NCI-H1105 treated with DMSO at 0.1 percent for 48 hours (cell line): ENCODE measurements at regions not wholly inside any gene's neighbourhood (a gene's known extent, or its start where the extent isn't known, plus 50 kb on each side); places are given as distances from the start of the nearest gene placed in this dataset.

Source experiments
- DNase-seq: peaks from one replicate; lab custom pipeline; 2025; lab: John Stamatoyannopoulos, UW

DNA sequence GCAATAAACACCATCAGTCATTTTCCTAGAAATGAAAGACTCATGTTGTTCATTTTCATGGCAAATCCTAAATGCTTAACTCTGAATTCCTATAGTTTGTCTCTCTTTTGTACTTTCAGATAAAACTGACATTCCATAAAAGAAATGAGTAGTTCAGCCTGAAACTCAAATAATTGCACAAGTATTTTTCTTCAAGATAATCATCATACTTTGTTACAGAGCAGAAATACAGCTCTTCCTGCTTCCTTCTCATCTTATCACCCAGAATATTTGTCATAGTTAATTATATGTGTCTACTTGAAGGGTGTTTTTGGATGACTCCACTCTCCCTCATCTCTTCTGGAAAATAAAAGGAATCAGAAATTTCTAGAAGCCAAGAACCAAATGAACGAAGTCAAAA lies 141.1 kb downstream of the HNMT start:
- no peak for DNase-seq

DNA sequence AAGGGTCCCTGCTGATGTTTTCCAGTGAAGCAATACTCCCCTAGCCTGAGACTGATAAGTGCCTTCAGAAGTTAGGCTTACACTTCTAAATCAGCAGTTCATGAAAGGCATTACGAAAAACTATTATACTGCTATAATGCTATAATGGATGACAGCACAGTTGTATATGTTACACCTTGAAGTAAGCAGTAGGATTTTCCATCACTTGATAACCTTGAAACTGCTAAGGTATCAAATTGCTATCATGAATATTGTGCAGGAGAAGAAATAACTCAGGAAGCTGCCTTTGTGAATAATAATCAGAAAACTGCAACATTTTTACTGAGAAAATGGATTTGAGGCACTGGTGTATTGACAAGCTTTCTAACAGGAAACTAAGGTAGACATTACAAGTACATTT lies 142.3 kb downstream of the HNMT start:
- no peak for DNase-seq

DNA sequence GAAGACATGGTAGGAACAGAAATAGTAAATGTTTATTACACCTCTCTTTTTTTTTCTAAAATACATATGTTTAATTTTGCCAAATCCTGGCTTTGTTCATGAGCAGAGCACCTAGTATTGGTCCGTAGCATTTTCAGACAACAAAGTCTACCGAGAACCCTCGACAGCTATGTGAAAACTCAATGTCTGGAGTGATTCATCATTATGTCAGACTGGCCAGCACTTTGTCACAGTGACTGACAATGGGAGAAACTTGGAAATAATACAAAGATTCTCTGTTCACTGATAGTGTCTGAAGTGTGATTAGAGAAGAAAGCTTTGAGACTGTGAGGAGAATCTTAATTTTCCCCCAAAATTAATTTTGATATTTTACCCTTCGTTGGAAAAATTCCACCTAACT lies 143.0 kb downstream of the HNMT start:
- no peak for DNase-seq

DNA sequence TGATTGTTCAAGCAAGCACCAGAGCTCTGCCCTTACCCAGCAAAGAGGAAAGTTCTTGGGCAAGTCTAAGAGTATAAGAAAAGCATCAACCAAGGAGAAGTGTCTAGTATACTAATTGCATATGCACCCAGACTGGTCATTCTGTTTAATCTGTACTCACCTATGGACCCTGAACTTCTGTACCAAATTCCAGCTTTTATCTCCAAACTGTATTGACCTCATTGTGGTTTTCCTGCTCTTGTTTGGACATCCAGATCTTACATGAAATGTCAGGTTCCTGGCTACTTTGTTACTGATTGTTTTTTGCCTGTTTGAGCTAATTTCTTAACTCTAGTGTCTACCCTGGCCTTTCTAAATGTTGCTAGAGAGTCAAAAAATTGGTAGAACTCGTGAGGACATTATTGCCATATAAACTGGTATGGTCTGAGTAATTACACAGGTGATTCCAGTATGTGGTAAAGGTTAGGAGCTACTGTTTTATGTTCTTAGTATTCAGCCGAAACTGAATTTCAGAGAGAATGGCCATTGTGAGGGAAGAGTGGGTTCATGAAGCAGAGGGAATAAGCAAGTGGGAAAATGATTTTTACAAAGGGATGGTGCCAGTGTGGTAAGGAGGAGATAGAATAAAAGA lies 146.3 kb downstream of the HNMT start:
- DNase-seq = no peak

DNA sequence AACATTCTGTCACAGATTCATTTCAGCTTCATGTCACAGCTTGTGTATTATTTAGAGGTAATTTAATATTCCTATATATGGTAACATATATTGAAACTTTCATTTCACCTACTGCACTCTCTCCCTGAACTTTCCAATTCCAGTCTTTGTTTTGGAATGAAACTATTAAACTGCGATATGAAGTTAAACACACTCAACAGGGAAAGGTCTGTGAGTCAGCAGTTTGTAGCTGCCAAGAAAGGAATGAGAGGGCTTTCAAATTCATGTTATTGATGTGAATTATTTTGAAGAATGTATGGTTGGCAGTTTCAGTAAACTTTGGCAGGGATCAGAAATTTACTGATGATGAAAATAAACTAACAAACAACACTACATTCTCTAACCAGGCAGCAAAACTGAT lies 148.3 kb downstream of the HNMT start:
- DNase-seq = no peak

DNA sequence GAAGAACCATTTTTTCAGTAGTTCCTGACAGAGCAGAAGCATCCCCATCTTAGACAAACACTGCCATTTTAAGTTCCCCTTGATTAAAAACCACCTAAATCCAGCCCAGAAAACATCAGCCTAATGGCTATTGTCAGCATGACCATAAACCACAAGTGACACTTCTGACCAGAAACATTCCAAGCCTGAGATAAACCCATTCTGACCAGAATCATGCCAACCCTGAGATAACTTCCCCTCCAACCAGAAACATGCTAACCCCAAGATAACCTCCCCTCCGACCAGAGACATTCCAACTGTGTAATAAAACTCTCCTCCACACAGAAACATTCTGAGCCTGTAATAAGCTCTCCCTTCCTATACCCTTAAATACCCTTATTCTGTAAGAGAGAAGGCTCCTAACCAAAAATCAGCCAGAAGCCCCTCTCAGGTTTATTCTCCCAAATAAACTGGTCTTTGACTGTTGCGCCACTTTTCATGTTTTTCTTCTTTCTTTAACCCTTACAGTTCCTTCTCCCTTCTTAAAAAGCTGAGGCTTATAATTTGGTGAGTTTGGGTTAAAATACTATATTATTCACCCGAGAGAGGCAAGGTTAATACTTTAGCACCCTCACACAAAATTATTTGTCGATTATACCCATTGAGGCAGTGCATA lies 149.7 kb downstream of the HNMT start:
- no peak for DNase-seq

DNA sequence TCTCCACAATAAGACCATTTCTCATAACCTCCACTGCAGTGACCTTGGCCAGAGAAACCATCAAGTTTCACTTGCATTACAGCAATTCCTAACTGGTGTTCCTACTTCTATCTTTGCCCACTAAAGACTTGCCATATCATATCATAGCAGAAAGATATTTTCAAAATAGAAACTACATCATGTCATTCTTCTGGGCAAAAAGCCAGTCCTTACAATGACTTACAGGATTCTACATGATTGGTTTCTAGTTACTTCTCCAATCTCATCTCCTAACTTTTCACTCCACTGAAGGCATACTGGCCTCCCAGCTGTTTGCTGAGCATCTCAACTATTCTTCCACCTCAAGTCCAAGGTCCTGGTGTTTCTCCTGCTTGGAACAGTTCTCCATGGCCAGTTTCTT lies 151.4 kb downstream of the HNMT start:
- DNase-seq = no peak

DNA sequence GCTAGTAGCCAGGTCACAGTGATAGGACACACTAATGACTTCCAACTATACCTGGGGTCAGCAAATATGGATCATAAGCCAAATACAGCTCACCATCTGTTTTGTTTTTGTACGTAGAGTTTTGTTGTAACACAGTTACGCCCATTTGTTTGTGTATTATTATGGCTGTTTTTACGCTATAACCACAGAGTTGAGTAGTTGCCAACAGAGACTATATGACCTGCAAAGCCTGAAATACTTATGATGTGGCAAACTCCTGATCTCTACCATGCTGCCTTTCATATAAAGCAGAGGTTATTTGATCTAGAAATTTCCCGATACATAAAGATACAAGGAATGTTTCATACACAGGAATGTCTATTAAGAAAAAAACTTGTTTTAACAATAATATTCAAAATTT lies 152.2 kb downstream of the HNMT start:
- DNase-seq = no peak

DNA sequence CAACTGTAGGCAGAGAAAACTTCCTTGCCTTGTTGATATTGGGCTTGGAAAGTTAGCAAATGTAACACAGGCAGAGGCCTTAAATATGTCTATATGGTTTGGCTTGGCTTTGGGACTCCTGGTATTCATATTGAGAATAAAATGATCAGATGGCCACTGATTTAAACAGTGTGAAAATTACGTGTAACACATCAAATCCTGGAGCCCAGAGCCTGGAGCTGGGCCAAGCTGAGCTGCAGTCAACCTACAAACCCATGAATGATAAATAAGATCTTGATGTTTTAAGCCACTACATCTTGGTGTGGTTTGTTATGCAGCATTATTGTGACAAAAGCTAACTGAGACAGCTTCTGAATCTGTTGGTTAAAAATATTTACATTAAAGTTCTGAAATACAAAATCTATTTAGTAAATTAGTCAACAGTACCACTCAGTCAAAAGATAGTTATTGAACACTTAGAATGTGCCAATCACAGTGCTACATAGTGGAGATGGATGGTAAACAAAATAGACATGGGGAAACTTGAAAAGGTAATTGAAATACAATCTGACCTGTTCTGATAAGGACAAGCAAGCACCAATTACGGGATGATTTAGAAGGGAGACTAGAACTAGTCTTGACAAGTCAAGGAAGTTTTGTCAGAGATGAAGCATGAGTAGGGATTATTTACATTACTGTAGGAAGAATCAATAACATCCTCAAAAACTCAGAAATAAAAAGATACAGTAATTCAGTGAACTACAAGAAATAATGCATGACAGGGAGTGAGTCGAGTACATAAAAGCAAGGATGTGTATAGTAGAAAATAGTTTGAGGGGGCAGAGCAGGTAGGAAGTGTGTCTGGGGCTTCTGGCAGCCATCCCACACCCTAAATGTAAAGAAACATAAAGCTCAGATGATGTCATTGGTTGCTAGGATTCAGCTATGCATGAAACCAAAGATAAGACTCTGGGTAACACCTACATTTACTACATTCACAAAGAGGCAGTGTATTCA lies 157.7 kb downstream of the HNMT start:
- peak; percentile 28 for DNase-seq

DNA sequence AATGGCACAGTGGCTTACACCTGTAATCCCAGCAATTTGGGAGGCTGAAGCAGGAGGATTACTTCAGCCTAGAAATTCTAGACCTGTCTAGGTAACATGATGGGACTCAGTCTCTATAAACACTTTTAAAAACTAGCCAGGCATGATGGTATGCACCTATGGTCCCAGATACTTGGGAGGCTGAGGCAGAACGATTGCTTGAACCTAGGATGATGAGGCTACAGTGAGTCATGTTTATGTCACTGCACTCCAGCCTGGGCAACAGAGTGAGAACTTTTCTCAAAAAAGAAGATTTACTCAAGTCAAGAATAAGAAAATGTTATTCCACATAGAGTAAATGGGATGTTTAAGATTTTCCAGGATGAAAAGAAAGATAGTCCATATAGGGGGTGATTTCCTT lies 158.6 kb downstream of the HNMT start:
- no peak for DNase-seq

DNA sequence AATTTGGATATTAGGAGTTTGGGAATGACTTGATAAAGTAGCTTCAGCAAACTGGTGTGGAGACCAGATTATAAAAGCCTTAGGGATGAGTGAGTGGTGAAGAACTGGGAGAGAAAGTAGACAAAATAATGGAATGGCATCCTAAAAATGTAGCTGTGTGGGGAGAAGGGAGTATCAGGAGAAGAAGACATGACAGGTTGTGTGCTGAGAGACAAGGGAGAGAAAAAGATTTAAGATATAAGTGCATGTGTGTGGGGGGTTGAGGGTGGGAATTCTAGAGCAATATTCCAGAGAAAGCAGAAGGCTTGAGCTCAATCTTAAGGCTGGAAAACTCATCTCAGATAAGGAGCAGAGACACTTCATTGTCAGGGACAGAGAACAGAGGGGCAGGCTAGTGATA lies 159.5 kb downstream of the HNMT start:
- DNase-seq = no peak

DNA sequence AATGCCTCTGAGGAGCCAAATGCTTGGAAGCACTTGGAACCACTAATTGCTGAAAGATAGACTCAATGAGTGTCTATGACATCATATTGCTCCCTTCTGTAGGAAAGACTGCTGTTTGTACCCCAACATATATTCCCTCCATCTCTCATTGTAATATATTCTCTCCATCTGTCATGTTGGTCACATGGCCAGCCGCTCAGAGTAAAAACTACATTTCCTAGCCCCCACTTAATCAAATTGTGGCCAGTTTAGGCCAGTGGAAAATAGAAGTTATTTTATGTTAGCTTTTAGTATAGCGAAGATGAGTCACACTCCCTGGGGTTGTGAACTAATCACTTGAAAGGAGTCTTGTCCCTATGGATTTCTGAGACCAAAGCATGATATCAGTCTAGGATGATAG lies 160.2 kb downstream of the HNMT start:
- DNase-seq = no peak

DNA sequence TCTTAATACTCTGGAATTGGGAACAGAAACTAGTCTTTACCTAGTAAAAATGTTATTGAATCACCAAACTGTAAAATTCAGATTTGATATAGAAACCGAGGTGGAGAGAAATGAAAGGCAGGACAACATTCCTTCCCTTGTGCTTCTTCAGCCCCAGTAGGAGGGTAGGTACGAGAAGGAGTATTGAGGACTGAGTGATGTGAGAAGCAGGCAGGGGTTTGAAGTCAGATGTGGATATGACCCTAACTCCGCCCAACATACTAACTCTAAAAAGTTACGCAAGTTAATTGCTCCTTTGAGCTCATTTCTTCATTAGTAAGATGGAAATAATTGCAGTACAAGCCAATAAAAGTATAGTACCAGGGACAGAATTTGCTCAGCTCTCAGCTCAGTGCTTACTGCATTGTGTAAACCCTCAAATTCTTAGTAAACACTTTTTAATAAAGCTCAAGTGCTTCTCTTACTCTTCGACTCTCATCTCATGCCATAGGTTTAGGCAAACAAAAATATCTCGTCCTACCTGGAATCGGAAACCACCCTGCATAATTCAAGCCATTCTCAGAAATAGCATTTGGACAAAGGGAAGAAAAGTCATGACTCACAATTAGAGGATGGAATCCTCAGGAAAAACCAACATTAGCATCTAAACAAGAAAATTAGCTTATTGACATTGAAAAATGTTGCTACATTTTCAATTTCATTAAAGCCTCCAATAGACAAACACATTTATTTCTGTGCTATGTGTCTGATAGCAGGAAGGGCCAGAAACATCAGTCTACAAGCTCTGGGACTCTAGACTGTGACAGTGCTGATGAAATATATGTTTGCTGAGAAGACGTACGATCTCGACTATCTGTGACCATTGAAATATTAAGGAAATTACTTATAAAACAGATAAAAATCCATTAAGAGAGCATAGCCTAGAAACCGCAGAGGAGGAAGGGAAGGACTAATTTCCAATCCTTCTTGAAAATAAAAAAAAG lies 161.3 kb downstream of the HNMT start:
- DNase-seq = peak; percentile 53

DNA sequence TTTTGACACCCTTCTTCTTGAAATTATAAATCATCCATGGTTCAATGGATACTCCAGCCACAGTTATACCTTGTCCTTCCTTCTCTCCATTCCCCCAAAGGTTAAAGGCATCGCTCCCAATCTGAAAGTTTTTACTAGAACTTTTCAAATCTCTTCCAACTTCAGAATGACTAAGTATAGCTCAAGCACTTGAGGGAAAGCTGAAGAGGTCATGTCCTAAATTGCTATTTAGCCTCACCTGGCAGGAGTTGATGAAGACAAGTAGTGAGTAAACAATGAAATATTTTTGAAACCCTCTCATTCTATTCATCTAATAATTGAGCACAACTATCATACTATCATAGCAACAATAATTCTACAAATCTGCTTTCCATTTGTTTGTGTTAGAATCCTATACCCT lies 167.8 kb downstream of the HNMT start:
- DNase-seq = peak; percentile 32

DNA sequence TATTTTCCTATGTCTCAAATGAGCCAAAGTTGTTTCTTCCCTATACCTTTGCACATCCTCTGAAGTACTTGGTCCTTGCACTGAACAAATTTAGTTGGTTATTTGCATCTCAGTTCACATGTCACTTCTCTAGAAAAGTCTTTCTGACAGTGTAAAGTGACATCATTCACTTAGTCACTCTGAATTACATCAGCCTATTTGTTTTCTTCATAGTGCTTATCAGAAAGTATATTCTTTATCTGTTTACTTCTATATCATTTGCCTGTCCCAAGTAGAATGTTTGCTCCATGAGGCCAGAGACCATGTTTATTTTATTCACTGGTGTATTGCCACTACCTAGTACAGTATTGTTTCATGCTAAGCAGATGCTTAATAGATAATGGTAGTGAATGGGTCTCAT lies 173.7 kb downstream of the HNMT start:
- DNase-seq = no peak

DNA sequence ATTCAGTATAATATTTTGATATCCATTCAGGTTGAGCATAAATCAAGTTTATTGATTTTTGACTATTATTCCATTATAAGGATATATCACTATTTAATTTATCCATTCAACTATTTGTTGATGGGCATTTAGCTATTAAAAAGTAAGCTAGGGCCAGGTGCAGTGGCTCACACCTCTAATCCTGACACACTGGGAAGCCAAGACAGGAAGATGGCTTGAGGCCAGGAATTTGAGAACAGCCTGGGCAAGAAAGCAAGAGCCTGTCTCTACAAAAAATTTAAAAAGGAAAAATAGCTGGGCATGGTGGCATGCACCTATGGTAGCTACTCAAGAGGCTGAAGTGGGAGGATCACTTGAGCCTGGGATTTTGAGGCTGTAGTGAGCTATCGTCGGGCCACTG lies 183.5 kb downstream of the HNMT start:
- peak; percentile 17 for DNase-seq

DNA sequence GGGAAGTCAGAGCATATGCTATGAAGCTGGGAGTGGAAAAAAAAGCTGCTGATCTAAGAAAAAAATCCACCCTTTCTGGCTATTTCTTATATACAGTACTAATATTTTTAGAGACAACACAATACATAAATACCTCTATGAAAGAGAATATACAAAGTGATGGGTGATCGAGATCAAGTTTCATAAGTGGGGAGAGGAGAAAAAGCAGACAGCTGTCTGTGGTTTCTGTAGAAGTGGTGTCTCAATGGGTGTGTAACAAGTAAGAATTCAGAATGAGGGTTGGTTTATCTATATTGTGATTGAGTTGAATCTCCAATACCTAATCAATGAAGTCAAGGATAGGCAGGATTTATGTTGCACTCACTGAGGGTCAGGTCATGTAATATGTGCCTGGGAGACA lies 191.0 kb downstream of the HNMT start:
- no peak for DNase-seq

DNA sequence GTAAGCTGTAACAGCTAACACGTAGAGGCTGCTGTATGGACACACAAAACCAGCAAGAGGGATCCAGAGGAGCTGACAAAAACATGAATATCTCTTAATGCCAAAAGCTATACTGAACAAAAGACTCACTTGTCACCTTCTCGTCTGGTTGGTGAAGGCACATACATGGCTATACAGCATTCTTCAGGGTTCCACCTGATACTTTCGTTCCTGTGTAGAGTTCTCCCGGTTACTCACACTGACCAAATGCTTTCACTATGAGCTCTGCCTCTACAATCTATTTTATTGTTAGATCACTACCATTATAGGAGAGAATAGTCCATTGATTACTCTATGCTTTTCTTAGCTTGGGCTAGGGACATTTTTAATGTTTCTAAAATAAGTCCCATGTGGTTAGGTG lies 193.1 kb downstream of the HNMT start:
- DNase-seq = no peak

DNA sequence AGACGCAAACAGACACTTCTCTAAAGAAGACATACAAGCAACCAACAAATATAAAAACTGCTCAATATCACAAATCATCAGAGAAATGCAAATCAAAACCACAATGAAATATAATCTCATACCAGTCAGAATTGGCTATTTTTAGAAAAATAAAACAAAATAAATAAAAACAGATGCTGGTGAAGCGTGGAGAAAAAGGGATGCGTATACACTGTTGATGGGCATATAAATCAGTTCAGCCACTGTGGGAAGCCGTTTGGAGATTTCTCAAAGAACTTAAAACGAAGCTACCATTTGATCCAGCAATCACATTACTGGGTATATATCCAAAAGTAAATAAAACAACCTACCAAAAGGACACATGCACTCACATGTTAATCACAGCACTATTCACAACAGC lies 206.2 kb downstream of the HNMT start:
- DNase-seq = no peak

DNA sequence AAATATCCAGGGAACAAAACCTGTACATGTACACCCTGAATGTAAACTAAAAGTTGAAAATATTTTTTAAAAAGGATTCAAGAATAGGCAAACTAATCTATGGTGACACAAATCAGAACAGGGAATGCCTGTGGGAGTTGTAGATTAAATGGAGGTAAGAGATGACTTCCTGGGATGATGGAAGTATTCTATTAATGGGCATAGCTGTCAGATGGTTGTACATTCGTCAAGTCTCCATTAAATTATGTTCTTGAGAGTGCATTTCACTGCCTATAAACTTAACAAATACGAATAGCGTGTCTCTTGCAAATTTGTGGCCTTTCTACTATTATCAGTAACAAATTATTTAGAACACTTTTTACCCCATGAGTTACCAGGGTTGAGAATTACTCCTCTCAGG lies 207.0 kb downstream of the HNMT start:
- no peak for DNase-seq

DNA sequence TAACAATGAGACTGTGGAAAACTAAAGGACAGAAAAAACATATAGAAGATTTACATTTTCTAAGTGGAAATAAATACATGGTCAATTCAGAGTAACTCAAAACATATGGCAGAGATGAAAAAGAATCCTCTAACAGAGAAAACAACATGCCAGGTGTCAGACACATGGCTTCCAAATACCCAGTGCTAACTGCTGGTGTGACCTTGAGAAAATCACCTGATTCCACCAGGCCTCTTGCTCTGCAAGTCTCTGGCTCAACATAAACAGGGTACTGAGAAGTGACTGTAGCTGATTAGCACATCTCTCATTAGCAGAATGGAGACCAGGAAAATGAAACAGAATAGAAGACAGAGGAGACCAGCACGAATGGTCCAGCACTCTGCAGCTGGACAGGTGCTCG lies 210.8 kb downstream of the HNMT start:
- no peak for DNase-seq
